Activated CD4-positive, alpha-beta memory T cell treated with anti-CD3 and anti-CD28 coated beads for 36 hours (primary cell): ENCODE measurements at regions not wholly inside any gene's neighbourhood (a gene's known extent, or its start where the extent isn't known, plus 50 kb on each side); places are given as distances from the start of the nearest gene placed in this dataset. TPM values are rescaled to one million over a fixed set of nuclear protein-coding genes. Genes with fewer than 3 reads are reported as not detected.

Experiments used
- CTCF ChIA-PET: fragments of 350-600 bp; sonication (Branson Sonifier 250); formaldehyde crosslinking; loops from one replicate; lab custom pipeline; 2021; ENCODE audit warnings: antibody characterized with exemption, inconsistent platforms; lab: Charles Lee
- POLR2A ChIA-PET: fragments of 350-600 bp; sonication (Branson Sonifier 250); formaldehyde crosslinking; loops from one replicate; lab custom pipeline; 2021; ENCODE audit warnings: antibody characterized with exemption; lab: Charles Lee
- DNase-seq: peaks from one replicate; pipeline ENCODE4 v3.0.0-alpha.2; 2020
- H3K27ac Mint-ChIP-seq: one replicate; pipeline ENCODE4 v1.8.0; 2021; ENCODE audit warnings: mixed read lengths
- H3K27me3 Mint-ChIP-seq: one replicate; pipeline ENCODE4 v1.8.0; 2021; ENCODE audit warnings: mixed read lengths
- H3K36me3 Mint-ChIP-seq: one replicate; pipeline ENCODE4 v1.8.0; 2021; ENCODE audit warnings: mixed read lengths
- H3K4me1 Mint-ChIP-seq: one replicate; pipeline ENCODE4 v1.8.0; 2021; ENCODE audit warnings: low read depth, mixed read lengths
- H3K4me3 Mint-ChIP-seq: one replicate; pipeline ENCODE4 v1.8.0; 2021; ENCODE audit warnings: mild to moderate bottlenecking, mixed read lengths
- H3K9me3 Mint-ChIP-seq: one replicate; pipeline ENCODE4 v1.8.0; 2021; ENCODE audit warnings: mixed read lengths
- intact Hi-C: fragments of 100-400 bp; cut with micrococcal nuclease; formaldehyde crosslinking; loops from one replicate; pipeline ENCODE4 v1.15.1; 2023
- microRNA-seq: library from miRNA; unstranded; fragments of <30 nt; microRNA quantifications from one replicate; pipeline ENCODE4 v1.2.0, GENCODE V29; 2022; ENCODE audit warnings: borderline number of aligned reads, borderline microRNAs expressed, borderline replicate concordance

GRCh38 chr2:221364672-221365071, 207.4 kb downstream of the EPHA4 start:
- intact Hi-C loops, result no loop called here
- no peaks in the 10 kb centered on the region for H3K9me3 Mint-ChIP-seq

More at GRCh38 chr2:221364672-221365071, 207.4 kb downstream of the EPHA4 start:
- no peaks in the 10 kb centered on the region for H3K4me1 Mint-ChIP-seq
- POLR2A ChIA-PET, result no interaction called here
- H3K4me3 Mint-ChIP-seq, result no peak overlapping the region
- no peaks in the 10 kb centered on the region for H3K36me3 Mint-ChIP-seq
- DNase-seq, result no peak
- H3K27ac Mint-ChIP-seq, result no peak overlapping the region
- CTCF ChIA-PET, result no interaction called here
- peaks cover 3% of the 10 kb centered on the region for H3K27me3 Mint-ChIP-seq

Small RNA genes in the stretch of these regions (microRNA-seq; reads per million reads assigned to microRNA genes)
- not detected for gene MIR4268
